HG03469 (cell line): ENCODE measurements at regions not wholly inside any gene's neighbourhood (a gene's known extent, or its start where the extent isn't known, plus 50 kb on each side); places are given as distances from the start of the nearest gene placed in this dataset.
A peak's percentile ranks its signal among the peaks of the same experiment; 100 is the strongest.
"Not testable (repeated sequence)": the region's sequence is repeated elsewhere in the genome, so short reads cannot be mapped to it uniquely, and the experiment has no call there.

ENCODE experiments used
- ATAC-seq: cut with Tn5 transposase; IDR thresholded peaks from one replicate; pipeline ENCODE4 v1.9.1; 2021; ENCODE audit warnings: mild to moderate bottlenecking, moderate library complexity, moderate number of reproducible peaks; ENCODE audit not compliant: unreplicated experiment

DNA sequence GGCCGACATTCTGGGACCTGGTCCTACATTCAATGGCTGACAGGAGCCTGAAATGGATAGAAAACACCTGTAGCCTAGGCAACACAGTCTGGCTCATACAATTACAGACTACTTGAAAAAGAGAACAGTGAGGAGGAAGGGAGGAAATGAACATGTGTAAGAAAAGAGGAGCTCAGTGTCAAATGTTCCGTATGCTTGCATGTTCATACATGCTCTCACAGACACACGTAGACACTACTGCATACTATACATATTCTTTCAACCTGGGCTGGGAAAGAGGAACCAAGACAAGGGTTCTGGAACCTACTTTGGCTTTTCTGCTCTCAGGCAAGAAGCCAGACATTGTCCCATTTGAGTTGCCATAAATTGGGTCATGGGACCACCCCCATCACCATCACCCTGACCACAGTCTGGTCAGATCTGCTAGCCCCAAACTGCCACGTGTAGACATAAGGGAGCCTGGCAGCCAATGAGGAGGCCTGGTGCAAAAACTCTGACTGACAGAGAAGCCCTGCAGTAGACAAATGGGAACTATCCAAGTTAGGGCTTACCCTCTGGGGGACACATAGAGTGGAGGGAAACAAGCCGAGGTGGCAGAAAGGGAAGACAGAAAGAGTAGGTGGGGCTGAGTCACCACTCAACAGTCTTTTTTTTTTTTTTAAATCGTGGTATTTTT is 310.0 kb downstream of the SHQ1 start:
- ATAC-seq = peak; percentile 46

GRCh38 chr3:72537448-72537847 is 310.8 kb downstream of the SHQ1 start:
- no peak for ATAC-seq

DNA sequence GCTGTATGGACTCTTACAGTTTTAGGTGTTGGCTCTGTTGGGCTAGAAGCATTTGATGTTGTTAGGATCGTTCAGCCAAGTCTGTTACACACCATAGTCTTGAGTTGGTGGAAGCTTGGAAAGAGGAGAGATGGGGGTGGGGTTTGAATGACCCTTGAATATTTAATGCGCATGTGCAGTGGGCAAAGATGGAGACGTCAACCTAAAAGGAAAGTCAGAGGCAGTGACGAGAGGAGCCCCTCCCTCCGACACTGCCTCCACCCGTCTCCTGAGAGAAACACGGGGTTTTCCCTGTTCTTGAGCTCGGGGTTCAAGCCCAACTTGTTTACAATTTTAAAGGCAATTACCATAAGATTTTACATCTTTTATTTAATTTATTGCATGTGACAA is 311.4 kb downstream of the SHQ1 start:
- no peak for ATAC-seq

DNA sequence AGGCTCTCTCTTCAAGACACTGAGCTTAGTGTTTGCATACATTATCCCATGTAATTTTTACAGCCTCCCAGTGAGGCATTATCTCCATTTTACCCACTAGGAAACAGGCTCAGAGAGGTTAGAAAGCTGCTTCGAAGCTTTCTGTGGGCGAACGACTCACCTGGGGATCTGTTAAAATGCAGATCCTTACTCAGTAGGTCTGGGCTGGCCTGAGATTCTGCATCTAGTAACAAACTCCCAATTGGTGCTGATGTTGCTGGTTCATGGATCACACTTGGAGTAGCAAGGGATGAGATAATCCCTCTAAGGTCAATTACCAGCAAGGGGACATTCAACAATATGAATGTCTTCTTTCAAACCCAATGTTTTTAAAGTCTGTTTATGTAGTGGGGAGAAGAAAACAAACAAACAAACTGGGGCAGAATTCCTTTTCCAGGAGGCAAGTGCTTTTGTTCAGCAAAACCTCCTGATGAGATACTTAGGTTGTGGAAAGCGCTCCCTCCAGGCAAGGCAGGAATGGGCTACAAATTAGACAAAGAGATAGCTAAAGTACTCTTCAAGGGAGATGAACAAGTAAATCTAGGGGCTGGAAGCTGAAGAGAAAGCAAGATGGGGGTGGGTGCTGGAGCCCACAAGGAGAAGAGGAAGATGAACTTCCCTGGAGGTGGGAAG is 311.9 kb downstream of the SHQ1 start:
- no peak for ATAC-seq

DNA sequence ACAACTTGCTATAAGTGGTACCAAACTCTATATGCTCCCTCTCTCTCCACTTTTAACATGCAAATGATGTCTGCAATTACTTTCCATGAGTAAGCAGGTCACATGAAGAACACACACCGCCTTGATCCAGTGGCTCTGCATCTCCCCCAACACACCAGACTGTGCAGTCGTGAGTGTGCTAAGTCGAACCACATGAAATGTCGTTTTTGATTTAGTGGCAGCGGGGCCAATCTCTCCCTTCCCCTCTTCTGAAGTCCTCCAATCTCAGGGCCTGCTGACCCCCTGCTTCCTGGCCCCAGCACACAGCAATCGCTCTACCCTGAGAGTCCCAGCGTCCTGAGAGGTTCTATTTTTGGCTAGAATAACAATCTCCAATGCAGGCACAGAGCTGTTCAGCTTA is 312.5 kb downstream of the SHQ1 start:
- ATAC-seq = no peak

DNA sequence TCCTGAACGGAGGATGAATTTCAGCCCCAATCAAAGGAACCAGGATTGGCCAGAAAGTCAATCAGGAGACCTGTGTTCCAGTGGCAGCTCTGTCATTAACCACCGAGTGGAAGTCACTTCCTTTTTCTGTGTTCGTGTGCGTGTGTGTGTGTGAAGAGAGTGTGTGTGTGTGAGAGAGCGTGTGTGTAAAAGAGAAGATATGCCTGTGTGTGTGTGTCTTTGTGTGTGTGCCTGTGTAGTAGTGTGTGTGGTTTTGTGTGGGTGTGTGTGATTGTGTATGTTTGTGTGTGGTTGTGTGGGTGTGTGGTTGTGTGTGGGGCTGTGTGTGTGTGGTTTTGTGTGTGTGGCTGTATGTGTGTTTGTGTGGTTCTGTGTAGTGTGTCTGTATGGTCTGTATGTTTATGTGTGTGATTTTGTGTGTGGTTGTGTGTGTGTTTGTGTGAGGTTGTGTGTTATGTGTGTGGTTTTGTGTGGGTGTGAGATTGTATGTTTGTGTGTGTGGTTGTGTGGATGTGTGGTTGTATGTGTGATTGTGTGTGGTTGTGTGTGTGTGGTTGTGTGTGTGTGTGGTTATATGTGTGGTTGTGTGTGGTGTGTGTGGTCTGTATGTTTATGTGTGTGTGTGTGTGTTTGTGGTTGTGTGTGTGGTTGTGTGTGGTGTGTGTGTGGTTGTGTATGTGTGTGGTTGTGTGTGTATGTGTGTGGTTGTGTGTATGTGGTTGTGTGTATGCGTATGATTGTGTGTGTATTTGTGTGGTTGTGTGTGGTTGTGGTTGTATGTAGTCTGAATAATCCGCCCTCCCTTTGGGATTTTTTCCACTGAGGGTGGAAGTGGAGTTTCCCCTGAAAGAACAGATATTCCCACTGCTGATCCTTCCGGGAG is 314.4 kb downstream of the SHQ1 start:
- no peak for ATAC-seq

DNA sequence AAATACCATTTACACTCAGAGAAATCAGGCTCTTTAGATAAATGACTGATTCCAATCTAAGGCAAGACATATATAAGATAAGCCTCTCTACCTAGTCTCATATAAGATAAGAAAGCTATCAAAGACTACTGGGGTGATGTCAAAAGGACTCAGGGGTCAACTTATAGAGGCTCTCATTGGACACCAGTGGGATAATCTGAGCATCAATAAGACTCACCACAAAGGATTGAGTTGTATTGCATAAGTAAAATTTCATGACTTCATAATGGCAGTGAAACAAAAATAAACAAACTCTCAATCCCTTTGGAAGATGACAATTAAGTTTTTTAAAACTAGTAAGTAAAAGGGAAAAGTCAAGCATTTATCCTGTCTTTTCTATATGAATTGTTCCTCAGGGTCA is 317.8 kb downstream of the SHQ1 start:
- no peak for ATAC-seq

DNA sequence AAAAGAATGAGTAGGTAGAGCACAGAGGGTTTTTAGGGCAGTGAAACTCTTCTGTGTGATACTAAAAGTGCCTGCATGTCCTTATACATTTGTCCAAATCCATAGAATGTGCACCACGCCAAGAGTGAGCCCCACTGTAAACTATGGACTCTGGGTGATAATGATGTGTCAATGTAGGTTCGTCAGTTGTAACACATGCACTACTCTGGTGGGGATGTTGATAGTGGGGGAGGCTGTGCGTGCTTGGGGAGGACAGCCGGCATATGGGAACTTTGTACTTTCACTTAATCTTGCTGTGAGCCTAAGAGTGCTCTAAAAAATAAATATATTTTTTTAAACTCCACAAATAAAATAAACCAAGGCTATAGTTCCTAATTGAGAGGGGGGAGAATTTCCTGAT is 319.2 kb downstream of the SHQ1 start:
- ATAC-seq = no peak

GRCh38 chr3:72523429-72524151 is 324.7 kb downstream of the SHQ1 start:
- ATAC-seq = peak; percentile 86

- no peak for ATAC-seq
These were observed 327.4 kb downstream of the SHQ1 start for GRCh38 chr3:72520690-72521308.

DNA sequence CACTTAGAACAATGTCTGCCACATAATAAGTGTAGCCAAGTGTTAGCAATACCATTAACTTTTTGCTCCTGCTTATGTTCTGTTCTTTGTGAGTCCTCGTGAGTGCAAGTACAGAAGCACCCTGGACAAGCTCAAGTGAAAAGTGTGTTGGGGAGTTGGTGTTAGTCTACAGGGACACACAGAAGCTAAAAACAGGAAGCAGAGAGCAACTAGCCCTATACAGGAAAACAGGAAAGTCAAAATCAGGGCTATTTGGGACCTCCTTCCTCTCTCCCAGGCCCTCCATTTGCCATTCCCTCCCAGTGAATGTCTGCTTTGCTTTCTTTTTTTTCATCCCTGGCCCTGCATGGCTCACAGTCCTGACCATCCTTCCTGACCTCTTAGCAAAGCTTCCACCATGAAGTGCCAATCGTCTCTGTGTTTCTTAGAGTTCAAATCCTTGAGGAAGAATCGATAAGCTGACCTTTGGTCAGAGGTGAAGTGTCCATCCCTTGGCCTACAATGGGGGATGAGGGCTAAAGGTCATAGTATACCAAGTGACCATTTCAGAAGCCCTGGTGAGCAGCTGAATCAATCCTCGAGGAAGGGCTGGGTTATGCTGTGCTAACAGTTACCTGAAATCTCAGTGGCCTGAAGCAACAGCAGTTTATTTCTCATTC is 328.2 kb downstream of the SHQ1 start:
- no peak for ATAC-seq

GRCh38 chr3:72517921-72518424 is 330.3 kb downstream of the SHQ1 start:
- no peak for ATAC-seq

- ATAC-seq = no peak
These were observed 330.9 kb downstream of the SHQ1 start for GRCh38 chr3:72517336-72517735.

DNA sequence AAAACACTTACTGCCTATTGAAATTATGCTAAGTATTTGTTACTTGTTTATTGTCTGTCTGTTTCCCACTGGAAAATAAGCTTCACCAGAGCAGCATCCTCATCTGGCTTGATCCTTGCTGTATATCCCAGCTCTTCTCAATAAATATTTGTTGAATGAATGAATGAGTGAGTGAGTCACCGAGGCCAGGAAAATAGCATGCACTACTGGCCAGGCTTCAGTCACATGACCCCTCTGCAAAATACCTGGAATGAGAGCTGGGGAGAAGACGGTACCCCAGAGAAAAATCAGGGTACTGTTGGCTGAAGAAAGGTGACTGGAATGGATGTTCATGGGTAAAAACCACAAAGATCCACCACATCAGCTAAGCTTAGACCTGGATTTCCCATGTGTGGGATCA is 331.9 kb downstream of the SHQ1 start:
- no peak for ATAC-seq

DNA sequence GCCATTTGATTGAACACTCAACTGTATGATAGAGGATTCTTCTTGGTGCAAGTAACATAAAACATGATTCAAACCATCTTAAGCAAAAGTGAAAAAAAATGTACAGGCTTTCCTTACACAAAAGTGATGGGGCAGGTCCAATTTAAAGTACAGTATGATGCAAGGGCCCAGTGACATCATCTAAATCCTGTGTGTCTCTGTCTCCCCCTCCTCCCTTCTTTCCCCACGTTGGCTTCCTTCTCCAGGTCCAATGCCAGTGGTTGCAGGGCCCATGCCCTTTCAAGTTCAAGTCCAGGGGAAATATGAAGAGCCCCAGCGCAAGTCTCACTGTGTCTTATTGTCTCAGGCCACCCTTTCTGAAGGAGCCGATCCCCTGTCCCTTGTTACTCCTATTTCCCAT is 332.3 kb downstream of the SHQ1 start:
- ATAC-seq = no peak

- no peak for ATAC-seq
These were observed 333.0 kb downstream of the SHQ1 start for GRCh38 chr3:72515281-72515680.

DNA sequence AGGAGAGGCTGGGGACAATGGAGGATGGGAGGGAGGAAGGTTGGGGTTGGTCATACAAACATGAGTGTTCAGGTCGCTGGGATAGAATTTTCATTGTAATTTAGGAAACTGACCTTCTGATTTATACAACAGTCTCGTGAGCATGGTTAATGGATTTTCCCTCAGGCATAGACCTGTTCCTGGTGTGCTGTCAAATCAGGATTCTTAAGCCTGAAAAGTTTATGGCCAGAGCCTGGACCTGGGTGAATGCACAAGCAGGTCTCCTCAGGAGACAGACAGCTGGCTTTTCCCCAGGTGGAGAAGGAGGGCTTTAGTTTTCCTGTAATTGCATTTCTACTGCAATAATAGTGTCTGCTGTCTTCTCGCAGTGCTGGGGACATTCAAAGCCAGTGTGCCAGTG is 338.0 kb downstream of the SHQ1 start:
- ATAC-seq = no peak

GRCh38 chr3:72505539-72506405 is 342.5 kb downstream of the SHQ1 start:
- no peak for ATAC-seq

DNA sequence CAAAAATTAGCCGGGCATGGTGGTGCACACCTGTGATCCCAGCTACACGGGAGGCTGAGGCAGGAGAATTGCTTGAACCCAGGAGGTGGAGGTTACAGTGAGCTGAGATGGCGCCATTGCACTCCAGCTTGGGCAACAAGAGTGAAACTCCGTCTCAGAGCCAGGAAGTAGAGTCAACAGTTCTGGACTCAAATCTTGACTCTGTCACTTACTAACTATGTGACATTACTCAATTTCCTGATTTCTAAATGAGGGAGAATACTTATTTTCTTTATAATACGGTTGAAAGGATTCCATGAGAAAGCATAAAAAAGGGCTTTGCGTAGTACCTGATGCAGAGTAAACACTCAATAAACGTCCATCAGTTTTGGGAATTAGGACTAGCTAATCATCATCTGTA is 350.7 kb downstream of the SHQ1 start:
- not testable (repeated sequence) for ATAC-seq
